Tongue (tissue), 2 donors: ENCODE measurements at regions not wholly inside any gene's neighbourhood (a gene's known extent, or its start where the extent isn't known, plus 50 kb on each side); places are given as distances from the start of the nearest gene placed in this dataset. TPM values are rescaled to one million over a fixed set of nuclear protein-coding genes. Genes with fewer than 3 reads are reported as not detected.
A peak's percentile ranks its signal among the peaks of the same experiment; 100 is the strongest.

ENCODE experiments used
- DNase-seq: peaks from one replicate; pipeline ENCODE4 v3.0.0-alpha.2; 2015
- small RNA-seq: library from RNA; depleted of rRNA; stranded (forward); fragments of <200 nt; gene quantifications from one replicate; pipeline ENCODE3, GENCODE V24; 2014; ENCODE audit warnings: low replicate concordance

- DNase-seq: peak; percentile 29
Observed at GRCh38 chr20:63056236-63057170, 49.7 kb upstream of the BHLHE23 start.

Small RNA genes lying in the stretch of these regions (small RNA-seq; reads per million reads assigned to genes)
- gene RF00635: not detected
